OCI-LY1 (cell line): ENCODE measurements at regions not wholly inside any gene's neighbourhood (a gene's known extent, or its start where the extent isn't known, plus 50 kb on each side); places are given as distances from the start of the nearest gene placed in this dataset.

Experiments used
- H2AFZ ChIP-seq: fragments of 200-600 bp; sonication (generic), shearing (Covaris generic); 2 replicates; pipeline ENCODE4 v1.6.0; 2014; ENCODE audit warnings: antibody characterized with exemption, mild to moderate bottlenecking, low read length
- H3F3A ChIP-seq: fragments of 200-600 bp; sonication (generic), shearing (Covaris generic); 2 replicates; pipeline ENCODE4 v1.6.0; 2014; ENCODE audit warnings: mild to moderate bottlenecking, antibody characterized with exemption, low read length, moderate library complexity; ENCODE audit not compliant: insufficient read depth
- H3K27ac ChIP-seq: fragments of 200-600 bp; sonication (generic); 2 replicates; pipeline ENCODE4 v1.5.1; 2014; ENCODE audit warnings: low read length, mixed run types, mild to moderate bottlenecking, low read depth; ENCODE audit not compliant: poor library complexity, severe bottlenecking
- H3K27me3 ChIP-seq: fragments of 200-600 bp; sonication (generic); 2 replicates; pipeline ENCODE4 v1.6.0; 2014; ENCODE audit warnings: antibody characterized with exemption, mild to moderate bottlenecking, low read length, moderate library complexity; ENCODE audit not compliant: insufficient read depth
- H3K36me3 ChIP-seq: fragments of 200-600 bp; sonication (generic); 2 replicates; pipeline ENCODE4 v1.6.1; 2014; ENCODE audit warnings: mild to moderate bottlenecking, antibody characterized with exemption, low read length, moderate library complexity, mixed read lengths; ENCODE audit not compliant: insufficient read depth
- H3K4me1 ChIP-seq: fragments of 200-600 bp; sonication (generic); 2 replicates; pipeline ENCODE4 v1.5.1; 2014; ENCODE audit warnings: mild to moderate bottlenecking, low read length, moderate library complexity; ENCODE audit not compliant: insufficient read depth, severe bottlenecking
- H3K4me2 ChIP-seq: fragments of 200-600 bp; sonication (generic), shearing (Covaris generic); 2 replicates; pipeline ENCODE4 v1.6.1; 2014; ENCODE audit warnings: low read length
- H3K4me3 ChIP-seq: fragments of 200-600 bp; sonication (generic); 2 replicates; pipeline ENCODE4 v1.5.1; 2014; ENCODE audit warnings: low read length, low read depth, mild to moderate bottlenecking, mixed read lengths; ENCODE audit not compliant: poor library complexity, severe bottlenecking
- H3K79me2 ChIP-seq: fragments of 200-600 bp; shearing (Covaris generic); 2 replicates; pipeline ENCODE4 v1.6.1; 2016; ENCODE audit warnings: mixed run types, low read length, mixed read lengths; ENCODE audit not compliant: insufficient read depth
- H3K9ac ChIP-seq: fragments of 200-600 bp; sonication (generic), shearing (Covaris generic); 2 replicates; pipeline ENCODE4 v1.6.1; 2014; ENCODE audit warnings: mild to moderate bottlenecking, low read length, mixed read lengths
- H3K9me2 ChIP-seq: fragments of 200-600 bp; sonication (generic), shearing (Covaris generic); 2 replicates; pipeline ENCODE4 v1.6.1; 2014; ENCODE audit warnings: low read depth, mild to moderate bottlenecking, low read length, mixed read lengths
- H3K9me3 ChIP-seq: fragments of 200-600 bp; shearing (Covaris generic); 2 replicates; pipeline ENCODE4 v1.6.1; 2014; ENCODE audit warnings: low read length, mixed read lengths
- H4K20me1 ChIP-seq: fragments of 200-600 bp; sonication (generic), shearing (Covaris generic); 2 replicates; pipeline ENCODE4 v1.6.0; 2016; ENCODE audit warnings: mild to moderate bottlenecking, low read length; ENCODE audit not compliant: insufficient read depth
- CTCF ChIP-seq: fragments of 200-600 bp; sonication (generic), shearing (Covaris generic); IDR thresholded peaks from 2 replicates; pipeline ENCODE4 v1.5.1; 2017; ENCODE audit warnings: mild to moderate bottlenecking, antibody characterized with exemption, low read length, moderate library complexity, mixed read lengths
- EZH2 ChIP-seq: fragments of 200-600 bp; sonication (generic), shearing (Covaris generic); IDR thresholded peaks from 2 replicates; pipeline ENCODE4 v1.8.0; 2017; ENCODE audit warnings: borderline replicate concordance, mixed run types, mild to moderate bottlenecking, antibody characterized with exemption, low read length, moderate library complexity, mixed read lengths

- H3F3A ChIP-seq = no peaks in the 10 kb centered on the region
- no peaks in the 10 kb centered on the region for H3K79me2 ChIP-seq
- H3K9me2 ChIP-seq = no peaks in the 10 kb centered on the region
- H4K20me1 ChIP-seq = no peaks in the 10 kb centered on the region
- no peaks in the 10 kb centered on the region for H3K36me3 ChIP-seq
- H3K9ac ChIP-seq = no peak overlapping the region
- H3K27ac ChIP-seq = no peak overlapping the region
- H3K4me1 ChIP-seq = no peaks in the 10 kb centered on the region
- no peak overlapping the region for H2AFZ ChIP-seq
- H3K27me3 ChIP-seq = peaks cover under 1% of the 10 kb centered on the region; the same call in 1 of the 2 replicates
- H3K9me3 ChIP-seq = no peaks in the 10 kb centered on the region
- TF ChIP-seq EZH2 (no peak), CTCF (no peak)
- no peak overlapping the region for H3K4me2 ChIP-seq
- no peak overlapping the region for H3K4me3 ChIP-seq
Observed at GRCh38 chr2:15715596-15715995, 123.9 kb downstream of the DDX1 start.

- H3K9ac ChIP-seq = no peak overlapping the region
- no peak overlapping the region for H2AFZ ChIP-seq
- H3K9me2 ChIP-seq = no peaks in the 10 kb centered on the region
- H3K9me3 ChIP-seq = no peaks in the 10 kb centered on the region
- no peak overlapping the region for H3K4me2 ChIP-seq
- H4K20me1 ChIP-seq = no peaks in the 10 kb centered on the region
- no peak overlapping the region for H3K27ac ChIP-seq
- H3K4me1 ChIP-seq = no peaks in the 10 kb centered on the region
- H3K79me2 ChIP-seq = no peaks in the 10 kb centered on the region
- TF ChIP-seq CTCF (no peak), EZH2 (no peak)
- H3K36me3 ChIP-seq = no peaks in the 10 kb centered on the region
- H3K4me3 ChIP-seq = no peak overlapping the region
- no peaks in the 10 kb centered on the region for H3F3A ChIP-seq
- peaks cover 6% of the 10 kb centered on the region; the same call in 1 of the 2 replicates for H3K27me3 ChIP-seq
Observed at GRCh38 chr2:15718103-15718943, 126.7 kb downstream of the DDX1 start.

- Histone ChIP-seq H3K9ac (no peak overlapping the region), H4K20me1 (no peaks in the 10 kb centered on the region), H3K27ac (no peak overlapping the region), H3K9me3 (no peaks in the 10 kb centered on the region), H3K9me2 (no peaks in the 10 kb centered on the region), H3K36me3 (no peaks in the 10 kb centered on the region), H3K4me1 (no peaks in the 10 kb centered on the region), H3K4me2 (no peak overlapping the region), H3K4me3 (no peak overlapping the region), H3F3A (no peaks in the 10 kb centered on the region), H3K79me2 (no peaks in the 10 kb centered on the region), H2AFZ (no peak overlapping the region), H3K27me3 (peaks cover 6% of the 10 kb centered on the region; the same call in 1 of the 2 replicates)
- TF ChIP-seq EZH2 (no peak), CTCF (no peak)
Observed at GRCh38 chr2:15718944-15719323, 127.3 kb downstream of the DDX1 start.
